ENCODE measurements at regions not wholly inside any gene's neighbourhood (a gene's known extent, or its start where the extent isn't known, plus 50 kb on each side); places are given as distances from the start of the nearest gene placed in this dataset.

DNA sequence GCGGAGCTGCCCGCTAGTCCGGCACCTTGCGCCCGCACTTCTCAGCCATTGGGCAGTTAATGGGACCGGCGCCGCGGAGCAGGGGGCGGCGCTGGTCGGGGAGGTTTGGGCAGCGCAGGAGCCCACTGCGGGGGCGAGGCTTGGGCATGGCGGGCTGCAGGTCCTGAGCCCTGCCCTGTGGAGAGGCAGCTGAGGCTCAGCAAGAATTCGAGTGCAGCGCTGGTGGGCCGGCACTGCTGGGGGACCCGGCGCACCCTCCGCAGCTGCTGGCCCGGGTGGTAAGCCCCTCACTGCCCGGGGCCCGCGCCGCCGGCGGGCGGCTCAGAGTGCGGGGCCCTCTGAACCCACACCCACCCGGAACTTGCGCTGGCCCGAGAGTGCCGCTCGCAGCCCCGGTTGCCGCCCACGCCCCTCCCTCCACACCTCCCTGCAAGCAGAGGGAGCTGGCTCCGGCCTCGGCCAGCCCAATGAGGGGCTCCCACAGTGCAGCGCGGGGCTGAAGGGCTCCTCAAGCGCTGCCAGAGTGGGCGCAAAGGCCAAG lies 835.0 kb downstream of the TBL1XR1 start (continued):
- peak; percentile 7; the same call in 1 of the 2 replicates for TF ChIP-seq CXXC5 (CRISPR knock-in tag; IDR thresholded peaks at IDR 0.05)
- peak; percentile 39; the same call in 1 of the 2 replicates for TF ChIP-seq PHF8 (IDR thresholded peaks at IDR 0.05; ENCODE audit: borderline replicate concordance, low read length)
- no peak for TF ChIP-seq THRB (CRISPR knock-in tag; conservative IDR thresholded peaks at IDR 0.05)
- TF ChIP-seq SMARCA4 (IDR thresholded peaks at IDR 0.05) = no peak
- no peak for TF ChIP-seq ELF1 (tag; IDR thresholded peaks at IDR 0.05)
- TF ChIP-seq NR2C1 (IDR thresholded peaks at IDR 0.05) = no peak
- TF ChIP-seq NR2C1 (tag; IDR thresholded peaks at IDR 0.05) = no peak
- peak; percentile 58; the same call in 1 of the 2 replicates for TF ChIP-seq POLR2G (IDR thresholded peaks at IDR 0.05; ENCODE audit: low read depth, low read length)
- no peak for TF ChIP-seq PHF20 (IDR thresholded peaks at IDR 0.05; ENCODE audit: partially characterized antibody)
- no peak for TF ChIP-seq CHD2 (IDR thresholded peaks at IDR 0.05; ENCODE audit: low read depth, low read length)
- no peak for TF ChIP-seq HDAC6 (IDR thresholded peaks at IDR 0.05; ENCODE audit: low read depth, low read length)
- TF ChIP-seq ZSCAN32 (CRISPR knock-in tag; IDR thresholded peaks at IDR 0.05) = no peak
- TF ChIP-seq EHMT2 (IDR thresholded peaks at IDR 0.05) = no peak
- TF ChIP-seq TRIM28 (IDR thresholded peaks at IDR 0.05) = no peak
- TF ChIP-seq ZC3H4 (CRISPR knock-in tag; IDR thresholded peaks at IDR 0.05; ENCODE audit: borderline replicate concordance) = no peak
- TF ChIP-seq ZZZ3 (IDR thresholded peaks at IDR 0.05) = no peak
- no peak for TF ChIP-seq ZKSCAN1 (IDR thresholded peaks at IDR 0.05; ENCODE audit: low read depth, low read length)

Measured in K562 (cell line).